ENCODE measurements at regions not wholly inside any gene's neighbourhood (a gene's known extent, or its start where the extent isn't known, plus 50 kb on each side); places are given as distances from the start of the nearest gene placed in this dataset.

DNA sequence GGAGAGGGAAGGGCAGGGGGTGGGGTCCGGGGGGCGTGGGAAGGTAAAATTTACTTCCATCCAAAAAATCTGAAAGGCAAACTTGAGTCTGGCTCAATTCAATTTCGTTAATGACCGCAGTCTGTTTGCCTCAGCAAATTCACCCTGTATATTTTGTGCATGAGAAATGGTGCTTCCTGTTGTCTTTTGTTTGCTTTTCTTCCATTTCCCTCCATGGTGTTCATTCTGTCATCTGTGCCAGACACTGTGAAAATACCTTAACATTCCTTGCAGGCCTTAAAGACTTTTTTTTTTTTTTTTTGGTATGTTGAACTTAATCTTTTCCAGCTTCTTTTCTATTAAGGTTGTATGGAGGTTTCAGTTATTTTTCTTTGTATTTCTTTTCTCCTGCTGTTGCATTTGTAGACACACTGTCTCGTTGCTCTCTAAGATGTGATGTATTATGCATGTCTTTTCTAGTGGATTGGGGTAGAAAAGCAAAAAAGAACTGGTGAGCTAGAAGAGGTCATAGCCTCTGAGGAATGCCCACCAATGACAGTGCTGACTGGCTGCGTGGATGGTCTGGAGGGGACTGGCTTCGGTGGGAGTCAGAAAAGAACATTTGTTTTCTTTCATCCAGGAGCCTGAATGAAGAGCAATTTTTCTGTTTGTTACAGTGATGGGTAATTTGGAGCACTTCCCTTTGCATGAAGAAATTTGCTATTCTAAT is 585.0 kb upstream of the MAP3K7 start:
- TF ChIP-seq POLR2A (IDR thresholded peaks at IDR 0.05; ENCODE audit: low read depth, low read length) (no peak), POLR2AphosphoS5 (IDR thresholded peaks at IDR 0.05; ENCODE audit: low read depth, low read length) (no peak)
